ENCODE measurements at regions not wholly inside any gene's neighbourhood (a gene's known extent, or its start where the extent isn't known, plus 50 kb on each side); places are given as distances from the start of the nearest gene placed in this dataset.

DNA sequence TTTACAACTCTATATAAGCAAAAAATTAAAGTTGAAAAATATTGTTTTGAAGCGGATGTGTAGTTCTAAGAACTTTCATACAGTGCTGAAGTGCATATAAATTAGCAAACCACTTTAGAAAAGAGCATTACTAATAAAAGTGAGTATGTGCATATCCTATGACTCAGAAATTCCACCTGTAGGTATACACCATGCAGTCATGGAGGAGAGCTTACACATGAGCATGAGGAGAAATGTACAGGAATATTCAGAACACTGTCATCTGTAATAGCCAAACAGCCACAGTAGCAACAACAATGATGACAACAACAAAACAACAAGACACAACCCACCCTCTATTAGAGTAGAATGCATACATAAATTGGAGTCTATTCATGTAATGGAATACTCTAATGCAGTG, 138.2 kb upstream of the ARRDC3 start:
- TF ChIP-seq, protein P1, sequence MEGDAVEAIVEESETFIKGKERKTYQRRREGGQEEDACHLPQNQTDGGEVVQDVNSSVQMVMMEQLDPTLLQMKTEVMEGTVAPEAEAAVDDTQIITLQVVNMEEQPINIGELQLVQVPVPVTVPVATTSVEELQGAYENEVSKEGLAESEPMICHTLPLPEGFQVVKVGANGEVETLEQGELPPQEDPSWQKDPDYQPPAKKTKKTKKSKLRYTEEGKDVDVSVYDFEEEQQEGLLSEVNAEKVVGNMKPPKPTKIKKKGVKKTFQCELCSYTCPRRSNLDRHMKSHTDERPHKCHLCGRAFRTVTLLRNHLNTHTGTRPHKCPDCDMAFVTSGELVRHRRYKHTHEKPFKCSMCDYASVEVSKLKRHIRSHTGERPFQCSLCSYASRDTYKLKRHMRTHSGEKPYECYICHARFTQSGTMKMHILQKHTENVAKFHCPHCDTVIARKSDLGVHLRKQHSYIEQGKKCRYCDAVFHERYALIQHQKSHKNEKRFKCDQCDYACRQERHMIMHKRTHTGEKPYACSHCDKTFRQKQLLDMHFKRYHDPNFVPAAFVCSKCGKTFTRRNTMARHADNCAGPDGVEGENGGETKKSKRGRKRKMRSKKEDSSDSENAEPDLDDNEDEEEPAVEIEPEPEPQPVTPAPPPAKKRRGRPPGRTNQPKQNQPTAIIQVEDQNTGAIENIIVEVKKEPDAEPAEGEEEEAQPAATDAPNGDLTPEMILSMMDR (IDR thresholded peaks at IDR 0.05; ENCODE audit: low read depth, low read length), result no peak
- TF ChIP-seq EZH2phosphoT487 (IDR thresholded peaks at IDR 0.05; ENCODE audit: low read depth), result no peak
- Histone ChIP-seq H3K4me2 (ENCODE audit: low read length) (no peak overlapping the region), H3K4me1 (ENCODE audit: low read length) (no peaks in the 10 kb centered on the region), H3K27me3 (ENCODE audit: low read depth, low read length) (no peaks in the 10 kb centered on the region), H2AFZ (ENCODE audit: low read depth, low read length) (no peak overlapping the region), H3K4me3 (ENCODE audit: low read length) (no peak overlapping the region), H3K9me3 (ENCODE audit: insufficient read depth, low read length) (no peaks in the 10 kb centered on the region), H3K27ac (ENCODE audit: low read length) (no peak overlapping the region), H3K36me3 (replicated peaks; ENCODE audit: low read depth, low read length) (no peaks in the 10 kb centered on the region), H3K9ac (ENCODE audit: low read length) (no peak overlapping the region), H4K20me1 (ENCODE audit: insufficient read depth, low read length) (no peaks in the 10 kb centered on the region), H3K79me2 (ENCODE audit: low read length) (no peaks in the 10 kb centered on the region)

DNA sequence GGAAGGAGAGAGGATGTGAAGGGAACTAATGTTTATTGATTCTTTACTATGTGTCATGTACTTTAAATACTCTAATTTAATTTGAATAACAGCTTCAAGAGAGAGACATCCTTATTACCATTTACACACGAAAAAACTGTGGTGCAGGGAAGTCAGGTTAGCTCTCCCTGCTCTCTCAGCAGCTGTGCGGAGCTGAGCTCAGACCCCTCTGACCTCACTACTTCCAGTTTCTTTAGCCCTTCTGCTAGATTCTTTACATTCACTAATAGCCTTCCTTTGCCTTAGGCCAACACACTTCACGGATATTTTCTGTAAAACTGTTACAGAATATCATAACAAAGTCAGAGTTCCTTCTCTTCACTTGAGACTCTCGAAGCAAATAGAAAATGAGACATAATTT, 131.3 kb upstream of the ARRDC3 start:
- Histone ChIP-seq H3K79me2 (ENCODE audit: low read length) (no peaks in the 10 kb centered on the region), H3K4me1 (ENCODE audit: low read length) (no peaks in the 10 kb centered on the region), H3K27ac (ENCODE audit: low read length) (no peak overlapping the region), H3K27me3 (ENCODE audit: low read depth, low read length) (no peaks in the 10 kb centered on the region), H3K36me3 (replicated peaks; ENCODE audit: low read depth, low read length) (no peaks in the 10 kb centered on the region), H3K4me3 (ENCODE audit: low read length) (no peak overlapping the region), H2AFZ (ENCODE audit: low read depth, low read length) (no peak overlapping the region), H3K9ac (ENCODE audit: low read length) (no peak overlapping the region), H3K4me2 (ENCODE audit: low read length) (no peak overlapping the region), H4K20me1 (ENCODE audit: insufficient read depth, low read length) (no peaks in the 10 kb centered on the region), H3K9me3 (ENCODE audit: insufficient read depth, low read length) (no peaks in the 10 kb centered on the region)
- TF ChIP-seq, protein P1 (IDR thresholded peaks at IDR 0.05; ENCODE audit: low read depth, low read length), result no peak
- no peak for TF ChIP-seq EZH2phosphoT487 (IDR thresholded peaks at IDR 0.05; ENCODE audit: low read depth)

DNA sequence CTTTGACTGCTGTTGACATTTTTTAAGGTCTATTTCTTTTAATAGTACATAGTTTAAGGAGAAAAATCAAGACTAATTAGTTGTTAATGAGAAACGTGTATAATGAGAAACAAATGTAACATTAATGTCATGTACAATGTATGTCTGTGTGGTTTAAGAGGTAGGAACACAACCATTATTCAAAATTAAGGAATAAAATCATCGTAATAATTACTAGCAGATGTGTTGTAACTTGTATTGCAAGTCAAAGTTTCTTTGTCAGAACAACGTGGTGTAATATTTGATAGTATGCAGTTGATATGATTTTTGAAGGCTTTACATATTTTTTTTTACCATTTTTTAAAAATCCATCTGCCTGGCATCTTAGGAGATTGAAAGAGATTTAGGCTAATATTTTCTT, 120.2 kb upstream of the ARRDC3 start:
- H3K4me2 ChIP-seq (ENCODE audit: low read length), result no peak overlapping the region
- TF ChIP-seq EZH2phosphoT487 (IDR thresholded peaks at IDR 0.05; ENCODE audit: low read depth), result no peak
- TF ChIP-seq, protein P1 (IDR thresholded peaks at IDR 0.05; ENCODE audit: low read depth, low read length), result no peak
- H3K4me1 ChIP-seq (ENCODE audit: low read length), result no peaks in the 10 kb centered on the region
- no peaks in the 10 kb centered on the region for H3K36me3 ChIP-seq (replicated peaks; ENCODE audit: low read depth, low read length)
- 0 out of 2 replicates have a peak, but pooled peaks cover 1% of the 10 kb centered on the region for H3K27me3 ChIP-seq (ENCODE audit: low read depth, low read length)
- no peaks in the 10 kb centered on the region for H3K9me3 ChIP-seq (ENCODE audit: insufficient read depth, low read length)
- no peaks in the 10 kb centered on the region for H4K20me1 ChIP-seq (ENCODE audit: insufficient read depth, low read length)
- H3K27ac ChIP-seq (ENCODE audit: low read length), result no peak overlapping the region
- no peak overlapping the region for H3K9ac ChIP-seq (ENCODE audit: low read length)
- H3K4me3 ChIP-seq (ENCODE audit: low read length), result no peak overlapping the region
- no peaks in the 10 kb centered on the region for H3K79me2 ChIP-seq (ENCODE audit: low read length)
- no peak overlapping the region for H2AFZ ChIP-seq (ENCODE audit: low read depth, low read length)

DNA sequence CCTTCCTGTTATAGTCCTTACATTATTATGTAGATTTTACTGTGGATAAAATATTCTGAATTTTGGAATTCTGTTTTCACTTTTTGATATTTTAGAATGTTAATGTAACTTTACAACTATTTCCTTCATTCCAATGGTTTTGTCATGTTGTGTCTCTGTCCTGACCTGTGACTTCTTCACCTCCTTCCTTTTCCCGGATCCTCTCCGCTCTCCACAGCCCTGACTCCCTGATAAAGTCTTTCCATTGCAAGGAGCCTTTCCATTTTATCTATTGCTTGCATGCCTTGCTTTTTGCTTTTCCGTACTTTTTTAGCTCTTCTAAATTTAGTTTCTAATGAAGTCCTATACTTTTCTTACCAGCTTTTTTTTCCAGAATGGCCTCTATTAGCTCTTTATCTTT, 117.6 kb upstream of the ARRDC3 start:
- no peak overlapping the region for H3K27ac ChIP-seq (ENCODE audit: low read length)

More for the DNA sequence above, 117.6 kb upstream of the ARRDC3 start:
- TF ChIP-seq, protein P1 (IDR thresholded peaks at IDR 0.05; ENCODE audit: low read depth, low read length), result no peak
- no peak for TF ChIP-seq EZH2phosphoT487 (IDR thresholded peaks at IDR 0.05; ENCODE audit: low read depth)
- H3K9ac ChIP-seq (ENCODE audit: low read length), result no peak overlapping the region
- no peaks in the 10 kb centered on the region for H3K79me2 ChIP-seq (ENCODE audit: low read length)
- no peaks in the 10 kb centered on the region for H3K4me1 ChIP-seq (ENCODE audit: low read length)
- no peaks in the 10 kb centered on the region for H3K36me3 ChIP-seq (replicated peaks; ENCODE audit: low read depth, low read length)
- no peak overlapping the region for H2AFZ ChIP-seq (ENCODE audit: low read depth, low read length)
- H4K20me1 ChIP-seq (ENCODE audit: insufficient read depth, low read length), result no peaks in the 10 kb centered on the region
- H3K9me3 ChIP-seq (ENCODE audit: insufficient read depth, low read length), result no peaks in the 10 kb centered on the region
- no peak overlapping the region for H3K4me3 ChIP-seq (ENCODE audit: low read length)
- H3K27me3 ChIP-seq (ENCODE audit: low read depth, low read length), result 0 out of 2 replicates have a peak, but pooled peaks cover 5% of the 10 kb centered on the region
- H3K4me2 ChIP-seq (ENCODE audit: low read length), result no peak overlapping the region

All from OCI-LY3 (cell line).